NCI-H2081 (cell line): ENCODE measurements at regions not wholly inside any gene's neighbourhood (a gene's known extent, or its start where the extent isn't known, plus 50 kb on each side); places are given as distances from the start of the nearest gene placed in this dataset.
"Not testable (repeated sequence)": the region's sequence is repeated elsewhere in the genome, so short reads cannot be mapped to it uniquely, and the experiment has no call there.

Experiments
- DNase-seq, 2 experiments: peaks; one replicate each; lab custom pipeline; 2025; lab: John Stamatoyannopoulos, UW

GRCh38 chr5:176060472-176061268 is 92.6 kb upstream of the THOC3 start:
- not testable (repeated sequence) for DNase-seq

GRCh38 chr5:176061269-176061622 is 93.1 kb upstream of the THOC3 start:
- DNase-seq, result not testable (repeated sequence)

- not testable (repeated sequence) for DNase-seq
Observed at GRCh38 chr5:176061660-176062059, 93.5 kb upstream of the THOC3 start.

DNA sequence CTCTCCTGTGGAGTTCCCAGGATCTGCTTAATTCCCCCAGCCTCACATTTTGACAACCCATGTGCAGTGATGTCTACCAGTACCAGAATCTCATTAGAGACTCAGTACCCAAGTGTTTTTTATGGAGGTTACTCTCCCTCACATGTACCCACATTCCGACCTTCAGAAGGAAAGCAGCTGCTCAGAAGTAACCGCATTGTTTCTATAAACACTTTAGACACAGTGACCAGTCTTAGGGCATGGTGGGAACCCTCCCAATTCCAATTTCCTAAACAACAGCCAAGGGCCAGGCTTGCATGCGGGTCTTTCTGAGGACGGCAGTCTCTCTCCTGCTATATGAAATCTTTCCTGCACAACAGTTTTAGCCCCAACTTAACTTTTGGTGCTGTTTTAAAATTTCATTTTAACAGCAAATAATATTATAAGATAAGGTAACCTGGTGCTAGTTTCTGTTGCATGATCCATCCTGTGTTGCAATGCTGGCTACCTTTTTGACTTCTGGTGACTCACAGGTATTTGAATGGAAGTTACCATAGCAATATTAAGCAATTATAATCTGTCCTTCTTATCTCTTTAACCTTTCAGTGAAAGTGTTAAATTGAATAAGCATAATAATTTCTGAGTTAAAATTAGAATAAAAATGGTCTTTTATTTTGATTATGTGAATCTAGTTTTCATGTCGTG is 98.3 kb upstream of the THOC3 start:
- DNase-seq, result not testable (repeated sequence)

DNA sequence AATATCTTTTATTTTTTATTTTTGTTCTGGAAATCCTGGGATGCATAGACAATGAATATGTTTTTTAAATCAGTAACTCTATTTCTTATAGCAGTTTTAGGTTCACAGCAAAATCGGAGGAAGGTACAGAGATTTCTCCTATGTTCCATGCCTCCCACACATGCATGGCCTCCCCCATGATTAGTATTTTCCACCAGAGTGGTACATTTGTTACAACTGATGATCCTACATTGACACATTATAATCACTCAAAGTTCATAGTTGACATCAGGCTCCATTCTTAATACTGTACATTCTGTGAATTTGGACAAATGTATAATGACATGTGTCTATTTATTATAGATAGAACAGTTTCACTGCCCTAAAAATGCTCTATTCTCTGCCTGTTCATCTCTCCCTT is 99.0 kb upstream of the THOC3 start:
- DNase-seq, result not testable (repeated sequence)

GRCh38 chr5:176067948-176068347 is 99.8 kb upstream of the THOC3 start:
- not testable (repeated sequence) for DNase-seq

GRCh38 chr5:176073996-176074571 is 106.0 kb upstream of the THOC3 start:
- DNase-seq, result not testable (repeated sequence)

DNA sequence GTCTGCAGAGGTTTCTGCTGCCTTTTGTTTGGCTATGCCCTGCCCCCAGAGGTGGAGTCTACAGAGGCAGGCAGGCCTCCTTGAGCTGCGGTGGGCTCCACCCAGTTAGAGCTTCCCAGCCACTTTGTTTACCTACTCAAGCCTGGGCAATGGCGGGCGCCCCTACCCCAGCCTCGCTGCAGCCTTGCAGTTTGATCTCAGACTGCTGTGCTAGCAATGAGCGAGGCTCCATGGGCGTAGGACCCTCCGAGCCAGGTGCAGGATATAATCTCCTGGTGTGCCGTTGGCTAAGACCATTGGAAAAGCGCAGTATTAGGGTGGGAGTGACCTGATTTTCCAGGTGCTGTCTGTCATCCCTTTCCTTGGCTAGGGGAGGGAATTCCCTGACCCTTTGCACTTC is 115.6 kb upstream of the THOC3 start:
- DNase-seq, result not testable (repeated sequence)

DNA sequence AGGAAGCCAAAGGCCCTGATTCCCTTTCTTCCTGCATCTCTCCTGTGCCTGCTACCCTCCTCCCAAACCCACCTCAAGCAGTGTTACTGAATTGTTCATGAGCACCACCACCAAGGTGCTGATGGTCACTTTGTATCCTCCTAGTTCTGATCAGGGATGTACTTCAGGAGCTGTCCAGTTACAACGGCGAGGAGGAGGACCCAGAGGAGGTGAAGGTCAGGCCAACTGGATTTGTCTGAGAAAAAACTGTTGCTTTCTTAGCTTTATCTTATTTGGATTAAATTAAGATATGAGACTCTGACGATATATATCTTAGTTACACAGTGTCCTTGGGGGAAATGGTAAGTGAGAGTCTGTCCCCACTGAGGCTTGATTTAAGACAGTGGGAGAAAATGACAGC is 135.0 kb upstream of the THOC3 start:
- DNase-seq, result not testable (repeated sequence)

DNA sequence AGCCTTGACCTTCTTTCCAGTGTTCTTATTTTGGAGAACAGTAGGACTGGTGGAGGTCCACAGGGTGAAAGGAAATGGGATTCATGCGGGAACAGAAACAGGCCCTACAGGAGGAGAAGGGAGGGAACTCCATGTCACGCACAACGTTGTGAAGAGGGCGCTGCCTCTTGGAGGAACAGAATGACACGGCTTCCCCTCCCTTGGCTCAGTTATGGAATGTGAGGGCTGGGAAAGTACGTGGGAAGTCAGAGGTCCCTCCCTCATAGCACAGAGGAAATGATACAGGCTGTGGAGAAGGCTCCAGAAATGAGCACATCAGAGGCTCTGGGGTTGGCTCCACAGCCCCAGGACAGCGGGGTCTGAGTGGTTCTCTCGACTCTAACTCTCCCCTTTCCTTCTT is 125.3 kb upstream of the SIMC1 start:
- DNase-seq, result not testable (repeated sequence)

DNA sequence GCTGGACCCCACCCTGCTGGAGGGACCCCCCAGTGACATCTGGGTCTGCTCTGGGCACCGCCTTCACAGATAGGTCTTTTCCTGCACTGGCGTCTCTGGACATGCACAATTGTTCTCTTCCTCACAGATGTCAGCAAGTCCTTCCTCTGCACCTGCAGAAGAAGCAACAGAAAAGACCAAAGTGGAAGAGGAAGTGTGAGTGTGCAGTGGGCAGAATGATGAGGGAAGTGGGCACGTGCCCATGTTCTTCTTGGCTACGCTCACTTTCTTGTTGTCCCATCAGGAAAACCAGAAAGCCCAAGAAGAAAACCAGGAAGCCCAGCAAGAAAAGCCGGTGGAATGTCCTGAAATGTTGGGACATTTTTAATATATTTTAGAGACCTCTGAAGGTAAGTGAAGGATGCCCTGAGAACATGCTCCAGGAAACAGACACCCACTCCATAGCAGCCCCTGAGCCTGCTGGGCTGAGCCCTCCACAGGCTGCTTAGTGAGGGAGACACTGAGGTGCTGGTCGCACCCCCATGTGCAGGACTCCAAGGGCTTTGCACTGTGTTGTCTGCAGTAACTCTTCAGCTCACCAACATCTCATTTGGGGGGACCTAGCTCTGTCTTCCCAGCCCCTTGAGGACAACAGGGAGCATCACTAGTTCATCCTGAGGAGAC is 124.4 kb upstream of the SIMC1 start:
- DNase-seq, result not testable (repeated sequence)

DNA sequence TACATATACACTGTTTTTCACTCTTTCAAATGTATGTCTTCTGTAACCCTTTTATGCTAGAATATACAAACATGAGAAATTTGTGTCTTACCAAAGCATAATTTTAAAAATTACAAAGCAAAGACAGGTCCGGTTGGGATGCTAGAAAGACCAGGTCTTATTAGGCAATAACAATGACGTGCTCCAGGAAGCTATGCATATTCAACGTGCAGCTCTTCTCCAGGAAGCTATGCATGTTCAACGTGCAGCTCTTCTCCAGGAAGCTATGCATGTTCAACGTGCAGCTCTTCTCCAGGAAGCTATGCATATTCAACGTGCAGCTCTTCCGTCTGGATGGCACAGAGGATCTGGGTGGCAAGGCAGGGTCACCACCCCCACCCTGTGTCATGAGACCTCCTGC is 123.4 kb upstream of the SIMC1 start:
- DNase-seq, result not testable (repeated sequence)

DNA sequence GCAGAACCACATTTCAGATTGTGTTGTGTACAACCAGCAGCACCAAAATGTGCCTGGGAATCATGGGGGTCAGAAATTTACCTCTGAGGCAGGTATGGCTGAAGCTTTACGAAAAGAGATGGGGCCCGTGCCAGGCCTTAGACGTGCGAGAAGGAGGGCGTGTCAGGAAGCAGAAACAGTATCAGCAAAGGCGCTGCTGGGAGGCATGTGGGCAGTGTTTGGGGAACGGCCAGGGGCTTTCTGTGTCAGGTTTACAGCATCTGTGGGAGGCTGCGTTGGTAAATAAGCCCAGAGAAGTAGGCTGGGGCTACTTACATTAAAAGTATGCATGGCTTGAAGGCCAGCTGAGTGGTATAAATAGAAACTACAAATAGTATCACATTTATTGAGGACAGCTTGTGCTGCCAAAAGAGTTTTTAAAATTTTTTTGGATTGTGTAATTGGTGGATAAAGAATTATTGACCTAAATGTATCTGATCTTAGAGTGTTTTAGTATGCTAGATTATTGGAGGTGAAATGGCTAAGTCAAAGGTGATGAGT is 120.5 kb upstream of the SIMC1 start:
- DNase-seq, result not testable (repeated sequence)

GRCh38 chr5:176122361-176122760 is 115.9 kb upstream of the SIMC1 start:
- not testable (repeated sequence) for DNase-seq

DNA sequence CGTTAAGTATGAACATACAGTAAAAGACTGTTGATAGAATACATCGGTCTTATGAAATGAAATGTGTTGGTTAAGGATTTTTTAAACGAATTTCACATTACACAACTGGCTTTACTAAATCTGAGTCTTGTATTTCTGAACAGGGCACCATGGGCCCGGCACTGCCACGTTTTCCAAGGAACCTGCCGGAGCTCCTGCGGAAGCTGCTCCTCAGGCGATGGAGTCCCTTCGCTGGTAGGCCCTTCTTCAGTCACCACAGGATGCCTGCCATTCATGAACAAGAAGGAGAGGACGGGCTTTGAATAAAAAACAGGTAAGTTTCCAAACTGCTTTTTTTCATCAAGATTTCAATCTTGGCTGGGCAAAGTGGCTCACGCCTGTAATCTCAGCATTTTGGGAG is 114.1 kb upstream of the SIMC1 start:
- not testable (repeated sequence) for DNase-seq

- no peak for DNase-seq
Observed at GRCh38 chr5:176131771-176132170, 106.5 kb upstream of the SIMC1 start.

DNA sequence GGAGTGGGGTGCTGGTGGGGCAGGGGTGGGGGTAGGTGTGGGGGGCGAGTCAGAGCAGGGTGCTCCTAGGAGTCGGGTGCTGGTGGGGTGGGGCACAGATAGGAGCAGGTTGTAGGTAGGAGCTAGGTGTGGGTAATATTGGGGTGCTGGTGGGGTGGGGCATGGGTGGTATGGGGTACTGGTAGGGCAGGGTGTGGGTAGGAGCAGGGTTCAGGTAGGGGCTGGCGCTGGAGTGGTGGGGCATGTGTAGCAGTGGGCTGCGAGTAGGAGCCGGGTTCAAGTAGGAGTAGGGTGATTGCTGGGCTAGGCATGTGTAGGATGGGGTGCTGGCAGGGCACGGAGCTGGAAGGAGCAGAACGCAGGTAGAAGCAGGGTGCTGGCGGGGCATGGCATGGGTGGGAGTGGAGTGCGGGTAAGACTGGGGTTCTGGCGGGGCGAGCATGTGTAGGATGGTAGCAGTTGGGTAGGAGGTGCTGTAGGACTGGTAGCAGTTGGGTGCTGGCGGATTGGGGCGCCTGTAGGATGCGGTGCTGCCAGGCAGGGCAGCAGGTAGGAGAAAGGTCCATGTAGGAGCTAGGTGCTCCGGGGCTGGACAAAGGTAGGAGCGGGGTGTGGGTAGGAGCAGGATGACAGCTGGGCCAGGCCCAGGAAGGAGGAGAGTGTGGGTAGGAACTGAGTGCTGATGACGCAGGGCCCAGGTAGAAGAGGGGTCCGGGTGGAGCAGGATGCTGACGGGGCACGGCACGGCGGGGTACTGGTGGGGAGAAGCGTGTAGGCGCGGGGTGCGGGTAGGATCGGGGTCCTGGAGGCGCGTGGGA is 105.5 kb upstream of the SIMC1 start:
- no peak for DNase-seq

GRCh38 chr5:176133289-176133870 is 104.8 kb upstream of the SIMC1 start:
- no peak for DNase-seq

DNA sequence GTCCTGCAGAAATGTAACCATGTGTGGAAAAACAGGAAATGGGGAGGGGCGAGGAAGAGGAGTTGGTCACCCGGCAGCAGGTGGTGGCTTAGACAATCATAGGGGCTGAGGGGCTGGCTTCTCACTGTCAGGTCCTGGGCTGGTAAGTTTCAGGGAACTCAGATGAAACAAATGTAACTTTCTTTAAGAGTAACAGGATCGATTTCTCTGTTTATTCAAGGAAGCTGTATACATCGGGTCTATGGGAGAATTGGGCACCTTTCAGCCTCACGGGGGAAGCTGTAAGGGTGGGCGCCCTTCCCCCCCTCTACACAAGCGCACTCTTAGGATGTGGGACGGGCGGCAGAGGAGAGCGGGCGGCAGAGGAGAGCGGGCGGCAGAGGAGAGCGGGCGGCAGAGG is 104.3 kb upstream of the SIMC1 start:
- no peak for DNase-seq

- DNase-seq, result no peak
Observed at GRCh38 chr5:176134529-176135223, 103.5 kb upstream of the SIMC1 start.
